ENCODE measurements at regions not wholly inside any gene's neighbourhood (a gene's known extent, or its start where the extent isn't known, plus 50 kb on each side); places are given as distances from the start of the nearest gene placed in this dataset.

DNA sequence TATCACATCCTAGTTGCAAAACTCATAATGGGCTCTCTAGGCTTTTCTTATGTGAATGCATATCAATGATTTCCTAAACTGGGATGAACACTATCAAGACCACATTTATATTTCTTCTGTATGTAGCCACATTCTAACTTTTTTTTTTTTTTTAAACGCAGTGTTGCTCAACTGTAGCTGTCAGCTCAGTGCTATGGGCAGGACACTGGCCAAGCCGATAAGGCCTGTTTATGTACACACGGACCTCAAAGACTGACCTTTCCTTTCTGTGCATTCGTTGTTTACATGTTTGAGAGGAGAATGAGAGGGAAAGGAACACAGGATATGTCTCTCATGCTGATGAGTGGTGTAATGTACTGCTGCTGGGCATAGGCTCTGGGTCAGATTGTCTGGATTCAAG, 75.1 kb upstream of the B3GAT2 start:
- Histone ChIP-seq H3K27ac (ENCODE audit: low read length) (no peak overlapping the region), H3K36me3 (ENCODE audit: insufficient read depth, low read length) (no peaks in the 10 kb centered on the region), H4K20me1 (ENCODE audit: insufficient read depth, low read length) (no peaks in the 10 kb centered on the region), H2AFZ (ENCODE audit: low read depth, low read length) (no peak overlapping the region), H3K4me1 (ENCODE audit: insufficient read depth, low read length) (no peaks in the 10 kb centered on the region), H3K4me3 (ENCODE audit: low read depth in 1 of 2, low read length in 2 of 2) (no peak overlapping the region), H3K9me3 (ENCODE audit: insufficient read depth, low read length, severe bottlenecking) (no peaks in the 10 kb centered on the region), H3K27me3 (ENCODE audit: insufficient read depth, low read length, poor library complexity) (no peaks in the 10 kb centered on the region), H3K79me2 (ENCODE audit: insufficient read depth, low read length) (no peaks in the 10 kb centered on the region), H3K4me2 (ENCODE audit: insufficient read depth, low read length) (no peak overlapping the region), H3K9ac (ENCODE audit: low read depth, low read length) (no peak overlapping the region)
- TF ChIP-seq, protein P1, sequence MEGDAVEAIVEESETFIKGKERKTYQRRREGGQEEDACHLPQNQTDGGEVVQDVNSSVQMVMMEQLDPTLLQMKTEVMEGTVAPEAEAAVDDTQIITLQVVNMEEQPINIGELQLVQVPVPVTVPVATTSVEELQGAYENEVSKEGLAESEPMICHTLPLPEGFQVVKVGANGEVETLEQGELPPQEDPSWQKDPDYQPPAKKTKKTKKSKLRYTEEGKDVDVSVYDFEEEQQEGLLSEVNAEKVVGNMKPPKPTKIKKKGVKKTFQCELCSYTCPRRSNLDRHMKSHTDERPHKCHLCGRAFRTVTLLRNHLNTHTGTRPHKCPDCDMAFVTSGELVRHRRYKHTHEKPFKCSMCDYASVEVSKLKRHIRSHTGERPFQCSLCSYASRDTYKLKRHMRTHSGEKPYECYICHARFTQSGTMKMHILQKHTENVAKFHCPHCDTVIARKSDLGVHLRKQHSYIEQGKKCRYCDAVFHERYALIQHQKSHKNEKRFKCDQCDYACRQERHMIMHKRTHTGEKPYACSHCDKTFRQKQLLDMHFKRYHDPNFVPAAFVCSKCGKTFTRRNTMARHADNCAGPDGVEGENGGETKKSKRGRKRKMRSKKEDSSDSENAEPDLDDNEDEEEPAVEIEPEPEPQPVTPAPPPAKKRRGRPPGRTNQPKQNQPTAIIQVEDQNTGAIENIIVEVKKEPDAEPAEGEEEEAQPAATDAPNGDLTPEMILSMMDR (IDR thresholded peaks at IDR 0.05; ENCODE audit: borderline replicate concordance, extremely low read depth, low read length, poor library complexity, severe bottlenecking) = no peak
- TF ChIP-seq EZH2 (IDR thresholded peaks at IDR 0.05; ENCODE audit: borderline replicate concordance, low read depth, low read length, severe bottlenecking) = no peak
- ATAC-seq (ENCODE audit: insufficient read depth, low read depth) (no peak), DNase-seq (no peak)

DNA sequence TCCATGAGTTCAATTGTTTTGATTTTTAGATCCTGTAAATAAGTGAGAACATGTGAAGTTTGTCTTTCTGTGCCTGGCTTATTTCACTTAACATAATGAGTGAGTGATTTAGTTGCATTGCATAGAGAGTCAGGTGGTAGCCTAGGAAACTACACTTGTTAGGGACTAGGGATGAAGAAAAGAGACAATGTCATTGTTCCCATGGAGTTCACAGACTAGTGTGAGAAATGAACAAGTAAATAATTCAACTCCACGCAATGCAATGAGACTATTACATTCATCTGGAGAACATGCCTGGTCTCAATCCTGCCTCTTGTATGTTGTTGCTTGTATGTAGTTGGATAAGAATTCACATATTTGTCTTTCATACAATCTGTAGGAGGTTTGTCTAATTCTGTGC, 76.3 kb upstream of the B3GAT2 start:
- no peaks in the 10 kb centered on the region for H3K9me3 ChIP-seq (ENCODE audit: insufficient read depth, low read length, severe bottlenecking)
- H3K27me3 ChIP-seq (ENCODE audit: insufficient read depth, low read length, poor library complexity) = no peaks in the 10 kb centered on the region
- H3K4me3 ChIP-seq (ENCODE audit: low read depth in 1 of 2, low read length in 2 of 2) = no peak overlapping the region
- H4K20me1 ChIP-seq (ENCODE audit: insufficient read depth, low read length) = no peaks in the 10 kb centered on the region
- no peaks in the 10 kb centered on the region for H3K36me3 ChIP-seq (ENCODE audit: insufficient read depth, low read length)
- no peak overlapping the region for H3K9ac ChIP-seq (ENCODE audit: low read depth, low read length)
- H3K79me2 ChIP-seq (ENCODE audit: insufficient read depth, low read length) = no peaks in the 10 kb centered on the region
- DNase-seq = no peak
- ATAC-seq (ENCODE audit: insufficient read depth, low read depth) = no peak
- no peak for TF ChIP-seq EZH2 (IDR thresholded peaks at IDR 0.05; ENCODE audit: borderline replicate concordance, low read depth, low read length, severe bottlenecking)
- TF ChIP-seq, protein P1 (IDR thresholded peaks at IDR 0.05; ENCODE audit: borderline replicate concordance, extremely low read depth, low read length, poor library complexity, severe bottlenecking) = no peak
- no peak overlapping the region for H3K27ac ChIP-seq (ENCODE audit: low read length)
- H3K4me1 ChIP-seq (ENCODE audit: insufficient read depth, low read length) = no peaks in the 10 kb centered on the region
- H2AFZ ChIP-seq (ENCODE audit: low read depth, low read length) = no peak overlapping the region
- H3K4me2 ChIP-seq (ENCODE audit: insufficient read depth, low read length) = no peak overlapping the region

DNA sequence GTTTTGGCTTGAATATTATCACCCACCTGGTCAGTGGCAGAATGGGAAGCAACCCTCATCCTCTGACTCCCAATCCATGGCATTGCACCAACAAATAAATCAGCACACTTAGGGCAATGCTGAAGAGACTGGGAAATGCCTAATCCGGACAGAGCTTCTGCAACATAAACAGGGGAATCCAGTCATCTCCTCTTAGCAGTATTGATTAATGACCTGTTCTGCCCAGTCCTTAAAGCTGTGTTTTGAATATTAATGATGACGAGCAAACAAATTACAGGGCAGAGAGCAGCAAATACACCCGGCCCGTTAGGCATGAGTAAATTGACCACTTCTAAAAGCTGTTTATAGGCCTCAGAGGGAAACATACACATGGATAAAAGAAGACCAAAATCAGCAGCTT, 77.0 kb upstream of the B3GAT2 start:
- H3K9ac ChIP-seq (ENCODE audit: low read depth, low read length) = no peak overlapping the region
- no peak overlapping the region for H3K27ac ChIP-seq (ENCODE audit: low read length)
- H3K36me3 ChIP-seq (ENCODE audit: insufficient read depth, low read length) = no peaks in the 10 kb centered on the region
- H4K20me1 ChIP-seq (ENCODE audit: insufficient read depth, low read length) = no peaks in the 10 kb centered on the region
- no peaks in the 10 kb centered on the region for H3K9me3 ChIP-seq (ENCODE audit: insufficient read depth, low read length, severe bottlenecking)
- no peak for DNase-seq
- H3K4me2 ChIP-seq (ENCODE audit: insufficient read depth, low read length) = no peak overlapping the region
- no peak overlapping the region for H3K4me3 ChIP-seq (ENCODE audit: low read depth in 1 of 2, low read length in 2 of 2)
- no peaks in the 10 kb centered on the region for H3K27me3 ChIP-seq (ENCODE audit: insufficient read depth, low read length, poor library complexity)
- no peaks in the 10 kb centered on the region for H3K4me1 ChIP-seq (ENCODE audit: insufficient read depth, low read length)
- no peak overlapping the region for H2AFZ ChIP-seq (ENCODE audit: low read depth, low read length)
- TF ChIP-seq, protein P1 (IDR thresholded peaks at IDR 0.05; ENCODE audit: borderline replicate concordance, extremely low read depth, low read length, poor library complexity, severe bottlenecking) = no peak
- no peak for TF ChIP-seq EZH2 (IDR thresholded peaks at IDR 0.05; ENCODE audit: borderline replicate concordance, low read depth, low read length, severe bottlenecking)
- no peak for ATAC-seq (ENCODE audit: insufficient read depth, low read depth)
- no peaks in the 10 kb centered on the region for H3K79me2 ChIP-seq (ENCODE audit: insufficient read depth, low read length)

All from DND-41 (cell line).